ENCODE measurements at regions not wholly inside any gene's neighbourhood (a gene's known extent, or its start where the extent isn't known, plus 50 kb on each side); places are given as distances from the start of the nearest gene placed in this dataset.

- H3K27ac Mint-ChIP-seq: no peak overlapping the region
- H3K27me3 ChIP-seq (ENCODE audit: control insufficient read depth in 2 of 2, insufficient read depth in 2 of 2, low read length in 2 of 2): no peaks in the 10 kb centered on the region
- H3K36me3 ChIP-seq (replicated peaks in 1 of 2; ENCODE audit: control insufficient read depth in 1 of 2, insufficient read depth in 2 of 2, low read length in 2 of 2): no peaks in the 10 kb centered on the region
- H3K4me3 ChIP-seq (replicated peaks in 1 of 3; ENCODE audit: low read depth in 2 of 3, low read length in 3 of 3): no peak overlapping the region
- no peak for TF ChIP-seq CTCF (IDR thresholded peaks at IDR 0.05)
- intact Hi-C loops (cut with micrococcal nuclease): no loop called here
- peaks cover 0 to 5% (median 2%) of the 10 kb centered on the region in 7 donors for H3K9me3 Mint-ChIP-seq
- no peak overlapping the region for H3K9ac ChIP-seq (ENCODE audit: insufficient read depth, low read length, poor library complexity, severe bottlenecking)
- H4K20me1 ChIP-seq (ENCODE audit: insufficient read depth, low read length): no peaks in the 10 kb centered on the region
- peaks cover 0 to 4% (median 0%) of the 10 kb centered on the region in 3 donors for H3K27me3 Mint-ChIP-seq (ENCODE audit: low read depth in 3 of 3)
- no peaks in the 10 kb centered on the region for H3K79me2 ChIP-seq (ENCODE audit: insufficient read depth, low read length)
- DNase-seq: no peak
- no peaks in the 10 kb centered on the region for H3K36me3 Mint-ChIP-seq
- H3K27ac ChIP-seq (ENCODE audit: low read depth in 1 of 2, low read length in 2 of 2): no peak overlapping the region
- peaks cover 0 to 7% of the 10 kb centered on the region in 2 donors for H3K4me1 ChIP-seq (ENCODE audit: control insufficient read depth in 1 of 2, insufficient read depth in 2 of 2, low read length in 2 of 2)
- no peak overlapping the region for H3K4me3 Mint-ChIP-seq
- peaks cover 7% of the 10 kb centered on the region for H3K4me1 Mint-ChIP-seq
- H3K9me3 ChIP-seq (replicated peaks in 1 of 2; ENCODE audit: control insufficient read depth in 1 of 2, insufficient read depth in 1 of 2, low read length in 2 of 2): no peaks in the 10 kb centered on the region
- WGBS (ENCODE audit: insufficient coverage): no CpG with 5 or more reads among the region's 2 CpGs
- H2AFZ ChIP-seq (ENCODE audit: insufficient read depth, low read depth, low read length, poor library complexity, severe bottlenecking): no peak overlapping the region
- no peak overlapping the region for H3K4me2 ChIP-seq (replicated peaks; ENCODE audit: extremely low read depth, low read length, poor library complexity, severe bottlenecking)
These were observed 113.7 kb upstream of the F13A1 start for GRCh38 chr6:6434151-6434550.

- Mint-ChIP-seq H3K27ac (no peak overlapping the region), H3K9me3 (peaks cover 0 to 5% (median 2%) of the 10 kb centered on the region in 7 donors), H3K36me3 (no peaks in the 10 kb centered on the region), H3K27me3 (ENCODE audit: low read depth in 3 of 3) (peaks cover 0 to 4% (median 0%) of the 10 kb centered on the region in 3 donors), H3K4me3 (no peak overlapping the region), H3K4me1 (peaks cover 11% of the 10 kb centered on the region)
- H3K9me3 ChIP-seq (replicated peaks in 1 of 2; ENCODE audit: control insufficient read depth in 1 of 2, insufficient read depth in 1 of 2, low read length in 2 of 2): no peaks in the 10 kb centered on the region
- no peaks in the 10 kb centered on the region for H4K20me1 ChIP-seq (ENCODE audit: insufficient read depth, low read length)
- no peak overlapping the region for H3K4me3 ChIP-seq (replicated peaks in 1 of 3; ENCODE audit: low read depth in 2 of 3, low read length in 3 of 3)
- no peak overlapping the region for H2AFZ ChIP-seq (ENCODE audit: insufficient read depth, low read depth, low read length, poor library complexity, severe bottlenecking)
- intact Hi-C loops (cut with micrococcal nuclease): no loop called here
- no peaks in the 10 kb centered on the region for H3K36me3 ChIP-seq (replicated peaks in 1 of 2; ENCODE audit: control insufficient read depth in 1 of 2, insufficient read depth in 2 of 2, low read length in 2 of 2)
- H3K27ac ChIP-seq (ENCODE audit: low read depth in 1 of 2, low read length in 2 of 2): no peak overlapping the region
- no peak for TF ChIP-seq CTCF (IDR thresholded peaks at IDR 0.05)
- H3K4me1 ChIP-seq (ENCODE audit: control insufficient read depth in 1 of 2, insufficient read depth in 2 of 2, low read length in 2 of 2): peaks cover 0 to 7% of the 10 kb centered on the region in 2 donors
- H3K4me2 ChIP-seq (replicated peaks; ENCODE audit: extremely low read depth, low read length, poor library complexity, severe bottlenecking): no peak overlapping the region
- no peak for DNase-seq
- H3K9ac ChIP-seq (ENCODE audit: insufficient read depth, low read length, poor library complexity, severe bottlenecking): no peak overlapping the region
- no peaks in the 10 kb centered on the region for H3K27me3 ChIP-seq (ENCODE audit: control insufficient read depth in 2 of 2, insufficient read depth in 2 of 2, low read length in 2 of 2)
- WGBS (ENCODE audit: insufficient coverage): no CpG with 5 or more reads among the region's 1 CpG
- H3K79me2 ChIP-seq (ENCODE audit: insufficient read depth, low read length): no peaks in the 10 kb centered on the region
These were observed 114.3 kb upstream of the F13A1 start for GRCh38 chr6:6434723-6435122.

All from CD14-positive monocyte (primary cell).